SHP77 (cell line): ENCODE measurements at regions not wholly inside any gene's neighbourhood (a gene's known extent, or its start where the extent isn't known, plus 50 kb on each side); places are given as distances from the start of the nearest gene placed in this dataset.

Experiments used
- DNase-seq, 2 experiments: peaks; one replicate each; lab custom pipeline; 2025; lab: John Stamatoyannopoulos, UW

- peak; percentile 23 to 57 for DNase-seq
Measured at GRCh38 chr4:52234561-52235440, 183.7 kb downstream of the SPATA18 start.

- DNase-seq: no peak
Measured at GRCh38 chr4:52235552-52236201, 184.6 kb downstream of the SPATA18 start.

DNA sequence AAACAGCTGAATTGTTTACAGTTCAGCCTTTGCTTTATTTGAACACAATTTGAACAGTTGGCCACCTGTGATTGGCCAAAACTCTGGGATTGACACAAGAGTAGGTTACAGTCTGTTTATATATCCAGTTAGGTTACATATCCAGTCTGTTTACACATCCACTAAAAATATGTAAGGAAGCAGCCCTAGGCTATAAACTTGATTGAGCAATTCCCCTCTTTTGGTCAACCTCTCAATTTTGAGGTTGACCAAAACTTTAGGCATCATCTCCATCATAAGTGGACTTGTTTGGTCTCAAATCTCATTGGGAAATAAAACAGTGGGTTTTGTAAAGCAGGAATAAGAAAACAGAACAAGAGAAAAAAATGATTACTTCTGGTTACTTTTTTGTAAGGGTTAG is 190.8 kb downstream of the SPATA18 start:
- no peak for DNase-seq

GRCh38 chr4:52243367-52243766 is 192.3 kb downstream of the SPATA18 start:
- DNase-seq: no peak

GRCh38 chr4:52244103-52244775 is 193.1 kb downstream of the SPATA18 start:
- DNase-seq: no peak

GRCh38 chr4:52244848-52245247 is 193.7 kb downstream of the SPATA18 start:
- DNase-seq: no peak

DNA sequence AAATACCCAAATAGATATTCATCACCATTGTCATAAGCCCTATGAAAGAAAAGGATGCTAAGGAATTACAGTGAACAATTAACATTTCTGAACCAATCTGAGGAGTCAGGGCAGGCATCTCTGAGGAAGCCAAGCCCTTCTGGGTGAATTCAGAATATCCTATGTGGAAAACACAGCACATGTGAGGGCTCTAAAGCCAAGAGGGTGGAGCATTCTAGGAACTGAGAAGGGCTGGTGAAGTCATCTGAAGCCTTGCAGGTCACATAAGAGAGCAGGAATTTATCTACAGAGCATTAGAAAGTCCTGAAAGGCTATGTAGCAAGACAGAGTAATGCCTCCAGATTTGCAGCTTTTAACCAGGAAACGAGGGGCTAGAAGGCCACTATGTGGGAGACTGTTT is 195.7 kb downstream of the SPATA18 start:
- DNase-seq: no peak

GRCh38 chr4:52247941-52248340 is 196.8 kb downstream of the SPATA18 start:
- DNase-seq: no peak

DNA sequence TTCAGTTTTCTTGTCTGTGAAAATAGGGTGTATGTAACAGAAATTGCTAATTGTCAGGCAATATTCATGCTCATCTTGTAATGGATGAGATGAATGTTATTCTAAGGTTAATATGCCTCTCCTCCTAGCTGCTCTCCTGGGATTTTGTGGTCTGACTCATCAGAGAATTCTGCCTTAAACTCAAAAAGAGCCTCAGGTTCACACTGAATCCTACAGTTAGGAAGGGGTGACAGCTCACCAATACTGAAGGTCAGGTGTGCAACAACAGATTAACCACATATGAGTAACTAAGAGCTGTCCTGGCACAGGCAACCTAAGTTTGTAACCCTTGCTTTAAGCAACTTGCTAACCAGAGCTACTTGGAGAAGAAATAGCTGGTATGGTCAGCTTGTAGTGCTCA is 197.7 kb downstream of the SPATA18 start:
- DNase-seq: no peak

DNA sequence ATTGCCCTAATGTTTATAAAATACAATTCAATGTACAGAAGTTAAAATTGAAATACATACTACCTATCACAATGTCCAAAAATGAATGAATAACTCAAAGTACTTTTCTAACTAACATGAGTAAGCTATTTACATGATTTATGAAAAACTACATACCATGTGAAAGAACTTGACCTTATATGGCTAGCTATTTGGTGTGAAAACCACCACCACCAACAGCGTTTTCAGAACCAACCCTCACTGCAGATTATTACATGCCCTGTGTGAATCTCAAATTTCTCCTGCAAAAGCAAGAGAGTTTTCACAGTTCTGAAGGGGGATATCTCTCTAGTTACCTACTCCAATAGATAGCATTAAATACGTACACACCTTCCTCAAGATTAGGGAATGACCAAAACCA is 198.5 kb downstream of the SPATA18 start:
- DNase-seq: no peak

GRCh38 chr4:52250154-52250553 is 199.1 kb downstream of the SPATA18 start:
- DNase-seq: no peak

DNA sequence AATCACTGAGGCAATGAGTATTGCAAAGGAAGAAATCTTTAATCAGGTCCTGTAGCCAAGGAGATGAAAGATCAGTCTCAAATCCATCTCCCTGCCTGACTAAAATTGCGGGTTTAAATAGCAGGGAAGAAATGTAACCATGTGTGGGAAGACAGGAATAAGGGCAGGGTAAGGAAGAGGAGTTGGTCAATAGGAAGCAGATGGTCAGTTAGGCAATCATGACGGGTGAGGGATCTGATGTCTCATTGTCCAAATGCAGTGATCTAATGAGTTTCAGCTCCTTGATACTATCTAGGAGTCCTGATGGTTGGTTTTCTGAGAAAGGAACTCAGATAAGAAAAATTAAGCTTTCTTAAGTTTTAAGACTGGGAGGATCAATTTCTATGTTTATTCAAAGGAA is 200.8 kb downstream of the SPATA18 start:
- DNase-seq: no peak

- no peak for DNase-seq
Measured at GRCh38 chr4:52253025-52253424, 201.9 kb downstream of the SPATA18 start.

GRCh38 chr4:52256522-52256921 is 205.4 kb downstream of the SPATA18 start:
- DNase-seq: no peak

DNA sequence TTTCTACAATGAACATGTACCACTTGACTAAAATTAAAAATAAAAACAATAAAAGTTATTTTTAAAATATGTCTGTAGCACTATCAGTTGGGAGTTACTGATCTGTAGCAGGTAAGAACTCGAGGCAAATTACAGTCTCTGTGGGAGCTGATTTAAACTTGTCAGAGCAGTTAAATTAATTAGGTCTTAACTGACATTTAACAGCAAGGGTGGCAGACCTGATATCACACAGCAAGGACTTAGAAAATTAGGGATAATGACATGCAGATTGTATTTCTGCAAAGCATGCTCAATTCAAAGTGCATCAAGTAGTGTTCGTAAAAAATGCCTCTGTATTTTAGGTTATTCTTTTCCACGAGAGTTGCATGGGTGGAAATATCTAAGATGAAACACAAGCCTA is 208.9 kb downstream of the SPATA18 start:
- DNase-seq: no peak

DNA sequence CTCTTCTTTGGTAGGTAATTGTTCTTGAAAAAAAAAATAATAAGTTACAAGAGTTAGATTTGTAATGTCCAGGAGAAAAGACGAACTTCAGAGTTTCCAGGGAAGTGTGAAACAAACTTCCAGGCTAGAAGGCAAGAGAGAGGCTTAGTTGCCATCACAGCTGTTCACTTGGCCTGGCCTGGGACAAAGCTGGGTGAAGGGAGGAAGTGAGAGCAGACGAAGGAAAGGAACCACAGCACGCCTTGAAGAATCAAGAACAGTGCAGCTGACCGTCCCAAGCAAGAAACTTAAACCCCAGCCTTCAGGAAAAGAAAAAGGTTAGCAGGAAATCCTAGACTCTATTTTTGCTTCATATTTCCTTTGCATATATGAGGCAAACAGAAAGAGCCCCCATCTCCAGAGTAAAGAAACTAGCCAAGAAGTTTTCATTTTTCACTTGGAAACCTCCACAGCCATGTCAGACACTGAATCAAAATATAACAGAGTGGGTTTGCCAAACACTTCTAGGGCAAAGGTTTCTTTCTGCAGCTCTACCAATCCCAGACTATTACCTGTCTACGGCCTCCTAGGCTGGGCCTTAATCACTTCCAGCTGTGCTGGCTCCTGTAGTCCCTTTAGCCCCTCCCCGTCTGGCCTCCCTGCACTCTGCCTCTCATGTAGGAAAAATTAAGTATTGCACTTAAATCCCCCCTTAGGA is 209.6 kb downstream of the SPATA18 start:
- no peak for DNase-seq

DNA sequence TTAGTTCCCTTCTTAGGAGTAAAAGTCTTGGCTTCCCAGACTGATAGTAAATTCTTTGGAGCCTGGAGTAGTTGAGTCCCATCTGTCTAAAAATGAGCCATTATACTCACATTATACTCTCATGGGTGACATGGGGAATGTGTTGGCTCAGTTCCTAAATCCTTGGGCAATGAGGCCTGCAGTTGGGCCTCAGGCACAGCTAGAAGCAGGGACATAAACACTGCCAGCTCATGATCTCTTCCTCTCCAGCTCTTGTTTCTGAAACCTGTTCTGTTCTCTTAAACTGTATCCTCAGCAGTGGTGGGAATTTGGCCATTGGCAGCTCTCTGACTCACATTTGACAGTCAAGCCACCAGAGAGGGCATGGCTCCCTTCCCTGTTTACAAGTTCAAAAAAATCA is 212.5 kb downstream of the SPATA18 start:
- DNase-seq: no peak

DNA sequence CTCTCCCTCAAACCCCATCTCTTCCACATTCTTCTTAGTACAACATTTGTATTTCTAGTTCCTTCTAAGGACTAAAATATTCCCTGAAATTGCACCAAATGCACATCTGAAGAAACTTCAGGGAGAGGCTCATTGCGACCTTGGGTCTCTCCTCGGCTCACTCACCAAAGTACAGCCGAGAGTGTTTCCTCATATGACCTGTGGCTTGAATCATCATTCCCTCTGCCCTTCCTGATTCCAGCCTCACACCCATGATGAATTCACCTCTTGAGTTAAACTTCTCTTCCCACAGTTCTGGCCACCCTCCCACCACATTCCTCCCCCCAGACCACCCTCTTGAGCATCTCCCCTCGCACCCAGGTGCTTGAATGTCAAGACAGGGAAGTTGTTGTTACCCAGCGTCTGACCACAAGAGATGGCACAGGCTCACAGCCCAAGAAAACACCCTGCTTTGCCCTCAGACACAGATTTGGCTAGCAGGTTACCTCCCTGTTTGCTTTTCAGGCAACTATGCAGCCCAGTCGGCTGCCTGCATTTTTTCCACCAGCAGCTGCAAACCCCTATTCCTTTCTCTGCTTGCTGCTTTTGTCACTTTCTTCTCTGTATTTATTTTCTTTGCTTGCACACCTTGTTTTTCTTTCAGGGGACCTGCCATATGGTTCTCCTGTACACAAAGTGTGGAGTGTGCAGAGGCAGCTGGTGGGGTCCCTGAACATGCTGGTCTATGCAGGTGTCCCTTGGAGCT is 214.8 kb downstream of the SPATA18 start:
- peak; percentile 77 to 78 for DNase-seq

GRCh38 chr4:52266537-52267137 is 215.5 kb downstream of the SPATA18 start:
- DNase-seq: no peak

DNA sequence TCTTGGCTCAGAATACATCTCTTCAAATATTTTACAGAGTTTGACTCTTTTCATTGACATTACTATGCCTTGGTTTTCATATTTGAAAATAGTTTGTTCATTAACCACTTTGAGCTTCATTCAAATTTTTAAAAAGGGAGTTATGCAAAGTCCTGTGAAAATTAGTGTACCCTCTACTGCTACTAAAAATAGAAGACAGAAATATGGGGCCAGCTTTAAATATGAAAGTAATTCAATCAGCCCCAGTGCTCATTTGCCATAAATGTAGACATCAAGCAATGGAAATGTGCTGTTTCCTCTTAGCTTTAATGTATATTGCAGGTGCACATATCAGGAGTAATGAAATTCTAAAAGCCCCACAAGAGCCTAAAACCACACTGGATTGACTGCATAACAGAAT is 218.7 kb downstream of the SPATA18 start:
- no peak for DNase-seq

DNA sequence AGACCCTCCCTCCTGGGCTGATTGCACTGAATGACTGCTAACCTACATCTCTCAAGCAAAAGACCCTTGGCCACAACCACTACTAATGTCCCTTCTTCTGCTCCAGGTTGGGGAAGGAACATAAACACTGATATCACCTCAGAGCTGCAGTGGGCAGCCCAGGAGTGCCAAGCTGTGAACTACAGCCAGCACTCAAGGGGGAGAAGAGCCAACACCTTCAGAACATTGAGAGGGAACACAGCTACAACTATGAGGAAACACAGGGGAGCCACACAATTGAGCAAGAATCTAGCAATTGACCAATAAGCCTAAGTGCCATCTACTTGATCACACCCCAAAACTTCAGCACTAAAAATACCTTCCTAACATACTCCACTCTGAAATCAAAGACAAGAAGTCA is 222.8 kb downstream of the SPATA18 start:
- no peak for DNase-seq
